ENCODE measurements at regions not wholly inside any gene's neighbourhood (a gene's known extent, or its start where the extent isn't known, plus 50 kb on each side); places are given as distances from the start of the nearest gene placed in this dataset.

DNA sequence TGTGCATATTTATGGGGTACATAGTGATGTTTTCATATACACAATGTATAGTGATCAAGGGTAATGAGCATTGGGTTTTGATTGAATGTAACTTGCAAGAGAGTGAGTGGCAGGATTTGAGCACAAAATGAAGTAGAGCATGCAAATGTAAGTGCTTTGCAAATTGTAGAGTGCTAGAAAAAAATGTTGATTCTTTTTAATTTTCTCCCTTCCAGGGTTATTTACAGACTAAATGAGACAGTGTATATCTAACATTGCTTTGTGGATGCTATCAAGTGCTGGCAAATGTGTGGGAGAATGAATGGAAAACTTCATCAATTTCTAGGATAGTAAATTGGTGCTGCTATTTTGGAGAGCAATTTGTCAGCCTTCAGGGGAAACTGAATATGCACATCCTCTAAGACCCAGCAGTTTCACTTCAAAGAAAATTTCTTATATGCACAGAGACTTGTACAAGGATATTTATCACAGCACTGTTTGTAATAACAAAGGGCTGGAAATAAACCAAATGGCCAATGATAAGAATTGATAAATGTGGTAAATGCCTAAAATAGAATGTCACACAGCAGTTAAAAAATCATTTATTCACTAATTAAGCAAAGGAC is 120.6 kb upstream of the PLPP4 start:
- no peak for TF ChIP-seq SUZ12 (IDR thresholded peaks at IDR 0.05; ENCODE audit: extremely low read depth, insufficient read depth, insufficient read length)
- TF ChIP-seq ZNF274 (IDR thresholded peaks at IDR 0.05; ENCODE audit: low read depth, low read length): no peak
- TF ChIP-seq YY1 (IDR thresholded peaks at IDR 0.05; ENCODE audit: insufficient read depth, insufficient read length): no peak
